HL-60 (cell line): ENCODE measurements at regions not wholly inside any gene's neighbourhood (a gene's known extent, or its start where the extent isn't known, plus 50 kb on each side); places are given as distances from the start of the nearest gene placed in this dataset.

Experiments used
- GABPA ChIP-seq: IDR thresholded peaks from 2 replicates; pipeline ENCODE4 v1.6.1; 2012; ENCODE audit warnings: low read depth
- POLR2AphosphoS5 ChIP-seq: IDR thresholded peaks from 2 replicates; pipeline ENCODE4 v1.6.1; 2012; ENCODE audit warnings: low read depth
- REST ChIP-seq: IDR thresholded peaks from 2 replicates; pipeline ENCODE4 v1.6.1; 2012; ENCODE audit warnings: low read depth; ENCODE audit not compliant: insufficient replicate concordance
- SPI1 ChIP-seq: IDR thresholded peaks from 2 replicates; pipeline ENCODE4 v1.6.1; 2012; ENCODE audit warnings: low read depth, mild to moderate bottlenecking, borderline replicate concordance
- TF ChIP-seq, protein P1 (sequence below): IDR thresholded peaks from one replicate; pipeline ENCODE4 v1.5.1; 2011; ENCODE audit warnings: low read length, control low read depth, inconsistent platforms; ENCODE audit not compliant: insufficient read depth

DNA sequence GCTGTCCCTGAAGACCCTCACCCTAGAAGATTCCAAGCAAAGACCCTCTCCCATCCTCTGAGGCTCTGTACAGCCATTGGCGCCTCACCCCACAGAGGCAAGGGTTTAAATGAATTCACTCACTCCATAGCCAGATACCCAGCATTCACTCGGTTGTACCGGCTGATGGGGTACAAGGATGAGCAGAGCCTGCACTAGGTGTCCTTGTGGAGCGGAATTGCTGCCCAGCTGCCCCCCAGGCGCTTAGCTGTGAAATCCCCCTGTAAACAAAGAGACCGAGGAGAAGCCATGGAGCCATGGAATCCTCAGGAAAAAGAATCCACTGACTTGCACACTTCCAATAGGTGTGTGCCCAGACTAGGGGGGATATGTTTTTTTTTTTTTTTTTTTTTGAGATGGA is 117.3 kb downstream of the SHANK2 start:
- TF ChIP-seq, protein P1, sequence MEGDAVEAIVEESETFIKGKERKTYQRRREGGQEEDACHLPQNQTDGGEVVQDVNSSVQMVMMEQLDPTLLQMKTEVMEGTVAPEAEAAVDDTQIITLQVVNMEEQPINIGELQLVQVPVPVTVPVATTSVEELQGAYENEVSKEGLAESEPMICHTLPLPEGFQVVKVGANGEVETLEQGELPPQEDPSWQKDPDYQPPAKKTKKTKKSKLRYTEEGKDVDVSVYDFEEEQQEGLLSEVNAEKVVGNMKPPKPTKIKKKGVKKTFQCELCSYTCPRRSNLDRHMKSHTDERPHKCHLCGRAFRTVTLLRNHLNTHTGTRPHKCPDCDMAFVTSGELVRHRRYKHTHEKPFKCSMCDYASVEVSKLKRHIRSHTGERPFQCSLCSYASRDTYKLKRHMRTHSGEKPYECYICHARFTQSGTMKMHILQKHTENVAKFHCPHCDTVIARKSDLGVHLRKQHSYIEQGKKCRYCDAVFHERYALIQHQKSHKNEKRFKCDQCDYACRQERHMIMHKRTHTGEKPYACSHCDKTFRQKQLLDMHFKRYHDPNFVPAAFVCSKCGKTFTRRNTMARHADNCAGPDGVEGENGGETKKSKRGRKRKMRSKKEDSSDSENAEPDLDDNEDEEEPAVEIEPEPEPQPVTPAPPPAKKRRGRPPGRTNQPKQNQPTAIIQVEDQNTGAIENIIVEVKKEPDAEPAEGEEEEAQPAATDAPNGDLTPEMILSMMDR: no peak
- no peak for TF ChIP-seq REST
- TF ChIP-seq POLR2AphosphoS5: no peak
- no peak for TF ChIP-seq SPI1
- no peak for TF ChIP-seq GABPA
